ENCODE measurements at regions not wholly inside any gene's neighbourhood (a gene's known extent, or its start where the extent isn't known, plus 50 kb on each side); places are given as distances from the start of the nearest gene placed in this dataset.

DNA sequence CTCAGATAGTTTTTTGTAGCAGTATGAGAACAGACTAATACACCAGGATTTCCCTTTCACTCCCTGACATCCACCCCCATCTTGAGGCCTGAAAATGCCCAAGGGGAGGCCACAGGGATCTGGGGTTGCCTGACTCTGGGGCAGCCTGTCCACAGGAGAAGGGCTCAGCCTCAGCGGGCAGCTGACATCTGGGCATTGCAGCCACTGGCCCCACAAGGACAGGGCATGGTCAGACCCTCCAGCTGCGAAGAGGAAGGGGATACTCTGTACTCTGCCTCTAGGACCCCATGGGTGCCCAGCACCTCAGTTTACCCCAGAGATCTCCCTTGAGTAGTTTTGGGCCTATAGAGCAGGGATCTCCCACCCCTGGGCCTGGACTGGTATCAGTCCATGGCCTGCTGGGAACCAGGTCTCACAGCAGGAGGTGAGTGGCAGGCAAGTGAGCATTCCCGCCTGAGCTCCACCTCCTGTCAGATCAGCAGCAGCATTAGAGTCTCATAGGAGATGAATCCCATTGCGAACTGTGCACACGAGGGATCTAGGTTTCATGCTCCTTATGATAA lies 138.9 kb downstream of the HMX1 start:
- intact Hi-C loops (cut with DNase I), result no loop called here
- no peaks in the 10 kb centered on the region for H3K4me1 ChIP-seq
- TF ChIP-seq, protein P1, sequence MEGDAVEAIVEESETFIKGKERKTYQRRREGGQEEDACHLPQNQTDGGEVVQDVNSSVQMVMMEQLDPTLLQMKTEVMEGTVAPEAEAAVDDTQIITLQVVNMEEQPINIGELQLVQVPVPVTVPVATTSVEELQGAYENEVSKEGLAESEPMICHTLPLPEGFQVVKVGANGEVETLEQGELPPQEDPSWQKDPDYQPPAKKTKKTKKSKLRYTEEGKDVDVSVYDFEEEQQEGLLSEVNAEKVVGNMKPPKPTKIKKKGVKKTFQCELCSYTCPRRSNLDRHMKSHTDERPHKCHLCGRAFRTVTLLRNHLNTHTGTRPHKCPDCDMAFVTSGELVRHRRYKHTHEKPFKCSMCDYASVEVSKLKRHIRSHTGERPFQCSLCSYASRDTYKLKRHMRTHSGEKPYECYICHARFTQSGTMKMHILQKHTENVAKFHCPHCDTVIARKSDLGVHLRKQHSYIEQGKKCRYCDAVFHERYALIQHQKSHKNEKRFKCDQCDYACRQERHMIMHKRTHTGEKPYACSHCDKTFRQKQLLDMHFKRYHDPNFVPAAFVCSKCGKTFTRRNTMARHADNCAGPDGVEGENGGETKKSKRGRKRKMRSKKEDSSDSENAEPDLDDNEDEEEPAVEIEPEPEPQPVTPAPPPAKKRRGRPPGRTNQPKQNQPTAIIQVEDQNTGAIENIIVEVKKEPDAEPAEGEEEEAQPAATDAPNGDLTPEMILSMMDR (IDR thresholded peaks at IDR 0.05), result no peak
- ATAC-seq (no peak), DNase-seq (peak in 1 of 4 donors; percentile 21)
- no peak overlapping the region for H3K27ac ChIP-seq
- peaks cover 0 to 11% of the 10 kb centered on the region in 2 donors for H3K27me3 ChIP-seq
- H3K36me3 ChIP-seq, result no peaks in the 10 kb centered on the region
- H3K4me3 ChIP-seq, result no peak overlapping the region
- no peaks in the 10 kb centered on the region for H3K9me3 ChIP-seq

DNA sequence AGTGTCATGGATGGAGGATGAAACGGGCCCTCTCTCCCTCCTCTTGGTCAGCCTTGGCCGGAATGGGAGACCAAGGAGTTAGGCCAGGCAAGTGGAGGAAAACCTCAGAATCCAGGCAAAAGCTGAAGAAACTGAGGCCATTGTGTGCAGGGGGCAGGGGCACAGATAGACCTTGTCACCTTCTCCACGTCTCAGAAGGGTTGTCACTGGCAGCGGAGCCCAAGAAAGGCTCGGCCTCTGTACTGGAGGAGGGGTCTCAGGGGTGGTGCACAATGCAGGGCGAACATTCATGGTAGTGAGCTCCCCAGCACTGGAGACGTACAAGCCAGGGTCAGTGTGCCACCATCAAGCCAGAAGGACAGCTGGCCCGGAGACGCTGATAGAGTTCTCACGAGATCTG lies 139.5 kb downstream of the CPZ start:
- Histone ChIP-seq H3K27me3 (peaks cover 0 to 18% of the 10 kb centered on the region in 2 donors), H3K27ac (no peak overlapping the region), H3K4me3 (no peak overlapping the region), H3K4me1 (no peaks in the 10 kb centered on the region), H3K36me3 (no peaks in the 10 kb centered on the region), H3K9me3 (no peaks in the 10 kb centered on the region)
- ATAC-seq (no peak), DNase-seq (peak in 1 of 4 donors; percentile 25)
- TF ChIP-seq, protein P1 (IDR thresholded peaks at IDR 0.05), result no peak
- intact Hi-C loops (cut with DNase I), result no loop called here

DNA sequence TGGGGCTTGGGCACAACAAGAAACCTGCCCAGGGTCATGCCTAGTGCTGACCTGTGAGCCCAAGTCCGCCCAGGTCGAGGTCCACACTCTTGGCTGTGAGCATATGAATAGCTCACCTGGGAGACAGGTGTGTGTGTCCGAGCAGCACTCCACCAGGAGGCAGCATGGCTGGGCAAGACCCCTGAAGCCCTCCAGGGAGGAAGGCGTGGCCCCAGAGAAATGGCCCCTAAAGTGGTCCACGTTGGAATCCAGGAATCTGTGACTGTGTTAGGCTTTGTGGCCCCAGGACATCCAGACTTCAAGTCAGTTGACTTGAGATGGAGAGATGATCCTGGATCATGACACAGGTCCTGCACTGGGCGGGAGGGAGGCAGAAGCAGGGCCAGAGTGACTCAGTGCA lies 138.8 kb downstream of the CPZ start:
- H3K27me3 ChIP-seq, result peaks cover 0 to 22% of the 10 kb centered on the region in 2 donors
- H3K27ac ChIP-seq, result no peak overlapping the region
- DNase-seq (no peak), ATAC-seq (no peak)
- no peak overlapping the region for H3K4me3 ChIP-seq
- no peaks in the 10 kb centered on the region for H3K36me3 ChIP-seq
- TF ChIP-seq, protein P1 (IDR thresholded peaks at IDR 0.05), result no peak
- no peaks in the 10 kb centered on the region for H3K4me1 ChIP-seq
- intact Hi-C loops (cut with DNase I), result no loop called here
- no peaks in the 10 kb centered on the region for H3K9me3 ChIP-seq

DNA sequence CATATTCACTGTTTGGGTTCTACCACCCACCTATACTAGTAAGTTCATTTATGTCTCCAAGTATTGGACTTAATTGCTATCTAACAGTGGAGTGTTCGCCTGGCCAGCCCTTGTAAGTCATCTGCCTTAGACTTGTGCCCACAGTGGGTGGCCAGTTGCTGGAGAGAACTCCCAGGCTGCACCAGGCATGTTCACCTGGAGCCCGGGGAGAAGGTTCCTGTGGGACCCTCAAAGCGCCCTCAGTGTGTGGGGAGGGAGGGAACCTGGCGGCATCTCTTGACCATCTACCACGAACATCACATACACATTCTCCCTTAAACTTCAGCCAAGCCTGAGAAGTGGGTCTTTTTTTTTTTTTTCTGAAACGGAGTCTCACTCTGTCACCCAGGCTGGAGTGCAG lies 138.1 kb downstream of the CPZ start:
- H3K36me3 ChIP-seq, result no peaks in the 10 kb centered on the region
- H3K4me1 ChIP-seq, result no peaks in the 10 kb centered on the region
- no peak overlapping the region for H3K27ac ChIP-seq
- H3K4me3 ChIP-seq, result no peak overlapping the region
- no peak for ATAC-seq
- peaks cover 0 to 29% of the 10 kb centered on the region in 2 donors for H3K27me3 ChIP-seq
- H3K9me3 ChIP-seq, result no peaks in the 10 kb centered on the region
- intact Hi-C loops (cut with DNase I), result no loop called here
- TF ChIP-seq, protein P1 (IDR thresholded peaks at IDR 0.05), result no peak
- peak in 1 of 4 donors; percentile 14 for DNase-seq

DNA sequence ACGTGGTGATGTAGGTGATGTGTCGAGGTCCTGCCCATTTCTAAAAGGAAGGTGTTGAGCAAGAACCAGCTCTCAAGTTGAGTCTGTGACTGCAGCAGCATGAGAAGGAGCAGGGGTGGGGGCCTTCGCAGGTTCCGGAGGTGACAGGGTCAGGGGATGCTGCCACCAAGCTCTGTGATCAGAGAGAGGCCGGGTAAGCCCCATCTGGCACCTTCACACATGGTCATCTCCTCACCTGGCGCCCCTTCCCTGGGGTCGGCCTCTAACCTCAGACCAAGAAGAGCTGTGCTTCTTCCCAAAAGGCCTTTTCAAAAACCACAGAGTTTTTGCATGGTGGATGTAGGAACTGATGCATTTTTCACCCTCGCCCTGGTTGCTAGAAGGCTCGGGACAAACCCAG lies 137.6 kb downstream of the CPZ start:
- no peaks in the 10 kb centered on the region for H3K36me3 ChIP-seq
- no peak for DNase-seq
- ATAC-seq, result no peak
- TF ChIP-seq, protein P1 (IDR thresholded peaks at IDR 0.05), result no peak
- no peaks in the 10 kb centered on the region for H3K9me3 ChIP-seq
- intact Hi-C loops (cut with DNase I), result no loop called here
- no peak overlapping the region for H3K4me3 ChIP-seq
- peaks cover 5 to 35% of the 10 kb centered on the region in 2 donors for H3K27me3 ChIP-seq
- no peaks in the 10 kb centered on the region for H3K4me1 ChIP-seq
- no peak overlapping the region for H3K27ac ChIP-seq

All from left lung (tissue), 4 donors.